ENCODE measurements at regions not wholly inside any gene's neighbourhood (a gene's known extent, or its start where the extent isn't known, plus 50 kb on each side); places are given as distances from the start of the nearest gene placed in this dataset.

- no peak for DNase-seq (ENCODE audit: low read depth)
- TF ChIP-seq, protein P1, sequence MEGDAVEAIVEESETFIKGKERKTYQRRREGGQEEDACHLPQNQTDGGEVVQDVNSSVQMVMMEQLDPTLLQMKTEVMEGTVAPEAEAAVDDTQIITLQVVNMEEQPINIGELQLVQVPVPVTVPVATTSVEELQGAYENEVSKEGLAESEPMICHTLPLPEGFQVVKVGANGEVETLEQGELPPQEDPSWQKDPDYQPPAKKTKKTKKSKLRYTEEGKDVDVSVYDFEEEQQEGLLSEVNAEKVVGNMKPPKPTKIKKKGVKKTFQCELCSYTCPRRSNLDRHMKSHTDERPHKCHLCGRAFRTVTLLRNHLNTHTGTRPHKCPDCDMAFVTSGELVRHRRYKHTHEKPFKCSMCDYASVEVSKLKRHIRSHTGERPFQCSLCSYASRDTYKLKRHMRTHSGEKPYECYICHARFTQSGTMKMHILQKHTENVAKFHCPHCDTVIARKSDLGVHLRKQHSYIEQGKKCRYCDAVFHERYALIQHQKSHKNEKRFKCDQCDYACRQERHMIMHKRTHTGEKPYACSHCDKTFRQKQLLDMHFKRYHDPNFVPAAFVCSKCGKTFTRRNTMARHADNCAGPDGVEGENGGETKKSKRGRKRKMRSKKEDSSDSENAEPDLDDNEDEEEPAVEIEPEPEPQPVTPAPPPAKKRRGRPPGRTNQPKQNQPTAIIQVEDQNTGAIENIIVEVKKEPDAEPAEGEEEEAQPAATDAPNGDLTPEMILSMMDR (IDR thresholded peaks at IDR 0.05; ENCODE audit: insufficient read depth, low read depth, low read length, missing control alignments), result no peak
- H3K4me3 ChIP-seq (ENCODE audit: low read depth, low read length), result no peak overlapping the region
Measured at GRCh38 chr10:91077549-91078071, 142.9 kb upstream of the PCGF5 start.

DNA sequence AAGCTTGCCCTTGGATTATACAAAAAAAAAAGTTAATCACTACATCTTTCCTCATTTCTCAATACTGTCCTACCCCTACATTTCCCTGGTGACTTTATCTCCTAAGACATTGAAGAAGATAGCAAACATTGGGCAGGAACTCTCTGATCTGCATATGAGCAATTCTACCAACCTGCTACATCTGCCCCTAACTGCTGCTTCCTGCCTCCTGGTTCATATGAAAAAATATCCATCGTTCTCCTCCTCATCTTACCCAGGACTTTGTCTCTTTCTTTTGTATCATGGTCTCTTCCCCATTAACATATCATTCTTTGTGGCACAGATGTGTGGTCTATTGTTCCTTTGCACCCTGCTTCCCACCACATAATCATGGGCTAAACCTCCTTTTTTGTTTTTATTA, 139.7 kb upstream of the PCGF5 start:
- no peak for DNase-seq (ENCODE audit: low read depth)
- no peak overlapping the region for H3K4me3 ChIP-seq (ENCODE audit: low read depth, low read length)
- TF ChIP-seq, protein P1 (IDR thresholded peaks at IDR 0.05; ENCODE audit: insufficient read depth, low read depth, low read length, missing control alignments), result no peak

DNA sequence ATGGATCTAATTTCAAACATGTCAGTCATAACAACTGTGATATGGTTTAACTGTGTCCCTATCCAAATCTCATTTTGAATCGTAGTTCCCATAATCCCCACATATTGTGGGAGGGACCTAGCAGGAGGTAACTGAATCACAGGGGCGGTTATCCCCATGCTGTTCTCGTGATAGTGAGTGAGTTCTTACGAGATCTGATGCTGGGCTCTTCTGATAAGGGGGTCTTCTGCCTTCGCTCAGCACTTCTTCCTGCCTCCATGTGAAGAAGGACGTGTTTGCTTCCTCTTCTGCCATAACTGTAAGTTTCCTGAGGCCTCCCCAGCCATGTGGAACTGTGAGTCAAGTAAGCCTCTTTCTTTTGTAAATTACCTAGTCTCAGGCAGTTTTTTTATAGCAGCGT, 138.0 kb upstream of the PCGF5 start:
- no peak overlapping the region for H3K4me3 ChIP-seq (ENCODE audit: low read depth, low read length)
- DNase-seq (ENCODE audit: low read depth), result no peak
- TF ChIP-seq, protein P1 (IDR thresholded peaks at IDR 0.05; ENCODE audit: insufficient read depth, low read depth, low read length, missing control alignments), result no peak

- no peak overlapping the region for H3K4me3 ChIP-seq (ENCODE audit: low read depth, low read length)
- peak; percentile 32 for DNase-seq (ENCODE audit: low read depth)
- TF ChIP-seq, protein P1 (IDR thresholded peaks at IDR 0.05; ENCODE audit: insufficient read depth, low read depth, low read length, missing control alignments), result no peak
Measured at GRCh38 chr10:91088300-91089140, 131.9 kb upstream of the PCGF5 start.

DNA sequence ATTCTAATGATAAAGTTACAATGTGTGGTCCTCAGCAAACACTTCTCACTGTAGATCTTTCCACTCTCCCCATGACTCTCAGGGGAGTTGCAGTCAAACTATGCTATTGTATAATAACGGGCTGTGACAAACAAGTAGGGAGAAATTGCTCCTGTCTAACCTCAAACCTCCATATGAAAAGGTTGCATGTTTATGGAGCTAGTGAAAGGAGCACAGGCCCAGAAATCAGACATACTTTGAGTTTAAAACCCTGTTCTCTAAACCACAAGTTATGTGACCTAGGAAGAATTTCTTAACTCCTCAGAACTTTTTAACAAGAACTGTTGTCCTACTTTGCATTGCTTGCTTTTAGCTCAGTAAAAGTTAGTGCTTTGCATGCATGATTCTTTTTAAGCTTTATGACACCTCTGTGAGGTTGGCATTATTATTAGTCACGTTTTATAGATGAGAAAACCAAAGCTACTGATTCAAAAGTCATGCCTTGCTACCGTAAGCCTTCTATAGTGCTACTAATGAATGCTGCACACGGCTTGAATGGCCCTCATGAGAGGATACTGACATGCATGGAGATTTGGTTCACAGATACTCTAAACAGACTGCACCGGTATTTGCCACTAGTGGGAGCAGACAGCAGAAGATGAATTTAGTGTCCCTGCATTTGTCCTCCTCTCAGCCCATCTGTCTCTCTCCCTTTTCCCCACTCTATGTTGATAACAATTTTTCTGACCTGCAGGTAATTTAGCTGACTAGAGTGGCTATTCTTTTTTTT, 129.5 kb upstream of the PCGF5 start:
- DNase-seq (ENCODE audit: low read depth), result peak; percentile 54
- H3K4me3 ChIP-seq (ENCODE audit: low read depth, low read length), result no peak overlapping the region
- TF ChIP-seq, protein P1 (IDR thresholded peaks at IDR 0.05; ENCODE audit: insufficient read depth, low read depth, low read length, missing control alignments), result peak; percentile 20

DNA sequence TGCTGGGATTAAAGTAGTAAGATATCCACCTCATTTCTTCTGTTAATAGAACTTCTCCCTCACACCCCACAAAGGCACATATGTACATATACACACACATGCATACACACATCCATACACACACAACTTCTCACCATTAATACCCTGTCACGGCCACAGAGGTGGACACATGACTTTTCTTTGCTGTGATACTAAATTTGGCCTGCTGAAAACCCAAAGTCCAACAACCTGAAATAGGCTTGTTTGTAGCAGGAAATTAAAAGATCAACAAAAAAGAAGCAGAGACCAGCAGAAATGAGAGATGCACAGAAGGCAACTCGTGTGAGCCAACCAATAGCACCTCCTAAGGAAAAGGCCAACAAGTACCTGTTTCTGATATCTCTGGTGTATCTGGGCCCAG, 128.7 kb upstream of the PCGF5 start:
- no peak for DNase-seq (ENCODE audit: low read depth)
- TF ChIP-seq, protein P1 (IDR thresholded peaks at IDR 0.05; ENCODE audit: insufficient read depth, low read depth, low read length, missing control alignments), result no peak

More for the DNA sequence above, 128.7 kb upstream of the PCGF5 start:
- no peak overlapping the region for H3K4me3 ChIP-seq (ENCODE audit: low read depth, low read length)

Data from GM12865 (cell line).